ENCODE measurements at regions not wholly inside any gene's neighbourhood (a gene's known extent, or its start where the extent isn't known, plus 50 kb on each side); places are given as distances from the start of the nearest gene placed in this dataset.

DNA sequence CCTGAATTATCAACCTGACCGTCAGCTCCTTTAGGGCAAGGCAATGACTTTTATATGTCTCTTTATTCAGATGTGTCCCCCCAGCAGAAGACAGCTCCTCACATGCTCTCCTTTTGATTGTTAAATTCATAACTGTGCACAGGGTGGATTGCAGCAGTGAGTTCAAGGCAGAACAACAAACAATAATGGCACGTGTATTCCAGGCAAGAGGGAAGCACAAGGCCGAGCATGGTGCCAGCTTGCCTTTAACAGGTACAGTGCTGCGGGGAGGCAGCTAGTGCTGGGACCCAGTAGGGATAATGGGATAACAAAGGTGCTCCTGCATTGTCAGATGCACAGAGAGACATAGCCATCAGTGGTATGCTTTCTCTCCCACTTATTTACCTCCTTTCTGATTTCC, 248.4 kb downstream of the RHOU start:
- TF ChIP-seq EZH2phosphoT487 (IDR thresholded peaks at IDR 0.05; ENCODE audit: low read depth, severe bottlenecking, unreplicated experiment) (no peak), CTCF (IDR thresholded peaks at IDR 0.05; ENCODE audit: poor library complexity) (no peak), EZH2 (IDR thresholded peaks at IDR 0.05; ENCODE audit: borderline replicate concordance) (no peak)
- no peak for DNase-seq (ENCODE audit: low spot score)
- no peak overlapping the region for H3K27ac ChIP-seq
- no peaks in the 10 kb centered on the region for H3K27me3 ChIP-seq
- H3K9me3 ChIP-seq (ENCODE audit: low read depth) = no peaks in the 10 kb centered on the region
- H3K36me3 ChIP-seq (replicated peaks; ENCODE audit: insufficient read depth, low read depth) = no peaks in the 10 kb centered on the region
- peaks cover 4% of the 10 kb centered on the region for H3K4me1 ChIP-seq (ENCODE audit: insufficient read depth)
- no peak overlapping the region for H3K4me3 ChIP-seq
- H4K20me1 ChIP-seq (ENCODE audit: insufficient read depth, poor library complexity, severe bottlenecking) = no peaks in the 10 kb centered on the region
- H3K9me2 ChIP-seq (replicated peaks; ENCODE audit: insufficient read depth) = no peaks in the 10 kb centered on the region
- no peaks in the 10 kb centered on the region for H3K79me2 ChIP-seq
- H2AFZ ChIP-seq = no peak overlapping the region
- WGBS (ENCODE audit: low lambda C conversion rate, missing lambda C conversion rate) = 92% methylated on average over 4 of the region's 4 CpGs
- H3K4me2 ChIP-seq = no peak overlapping the region

DNA sequence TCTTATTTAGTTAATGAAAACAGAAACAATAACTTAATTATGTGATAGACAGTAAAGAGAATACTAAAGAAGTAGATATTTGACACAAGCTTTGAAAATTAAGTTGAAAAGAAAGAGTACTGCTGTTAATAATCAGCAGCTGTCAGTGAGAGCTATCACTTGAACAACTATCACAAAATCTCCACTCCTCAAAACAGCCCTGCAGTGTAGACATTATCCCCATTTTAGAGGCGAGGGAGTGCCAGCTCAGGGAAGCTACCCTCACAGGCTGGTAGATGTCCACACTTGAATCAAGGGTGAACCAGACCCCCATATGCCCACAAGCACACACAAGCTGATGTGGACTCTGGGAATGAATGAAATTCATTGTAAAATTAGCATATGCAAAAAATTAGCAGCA, 248.8 kb downstream of the RHOU start:
- Histone ChIP-seq H3K27ac (no peak overlapping the region), H4K20me1 (ENCODE audit: insufficient read depth, poor library complexity, severe bottlenecking) (no peaks in the 10 kb centered on the region), H3K27me3 (no peaks in the 10 kb centered on the region), H3K4me1 (ENCODE audit: insufficient read depth) (no peaks in the 10 kb centered on the region), H3K79me2 (no peaks in the 10 kb centered on the region), H3K36me3 (replicated peaks; ENCODE audit: insufficient read depth, low read depth) (no peaks in the 10 kb centered on the region), H3K9me2 (replicated peaks; ENCODE audit: insufficient read depth) (no peaks in the 10 kb centered on the region), H3K9me3 (ENCODE audit: low read depth) (no peaks in the 10 kb centered on the region), H3K4me2 (no peak overlapping the region), H2AFZ (no peak overlapping the region), H3K4me3 (no peak overlapping the region)
- WGBS (ENCODE audit: low lambda C conversion rate, missing lambda C conversion rate) = 78% methylated on average over 1 of the region's 1 CpG
- DNase-seq (ENCODE audit: low spot score) = no peak
- no peak for TF ChIP-seq EZH2phosphoT487 (IDR thresholded peaks at IDR 0.05; ENCODE audit: low read depth, severe bottlenecking, unreplicated experiment)

GRCh38 chr1:228984646-228985631, 249.7 kb downstream of the RHOU start:
- Histone ChIP-seq H3K4me2 (no peak overlapping the region), H2AFZ (no peak overlapping the region), H3K4me1 (ENCODE audit: insufficient read depth) (no peaks in the 10 kb centered on the region), H3K9me3 (ENCODE audit: low read depth) (no peaks in the 10 kb centered on the region), H3K4me3 (no peak overlapping the region), H3K9me2 (replicated peaks; ENCODE audit: insufficient read depth) (no peaks in the 10 kb centered on the region), H3K27me3 (no peaks in the 10 kb centered on the region), H4K20me1 (ENCODE audit: insufficient read depth, poor library complexity, severe bottlenecking) (no peaks in the 10 kb centered on the region), H3K36me3 (replicated peaks; ENCODE audit: insufficient read depth, low read depth) (no peaks in the 10 kb centered on the region), H3K27ac (no peak overlapping the region), H3K79me2 (no peaks in the 10 kb centered on the region)
- TF ChIP-seq EZH2phosphoT487 (IDR thresholded peaks at IDR 0.05; ENCODE audit: low read depth, severe bottlenecking, unreplicated experiment) (no peak), CTCF (IDR thresholded peaks at IDR 0.05; ENCODE audit: poor library complexity) (no peak), EZH2 (IDR thresholded peaks at IDR 0.05; ENCODE audit: borderline replicate concordance) (no peak)
- no peak for DNase-seq (ENCODE audit: low spot score)
- WGBS (ENCODE audit: low lambda C conversion rate, missing lambda C conversion rate) = 95% methylated on average over 7 of the region's 7 CpGs

GRCh38 chr1:228985661-228986060, 250.4 kb downstream of the RHOU start:
- Histone ChIP-seq H4K20me1 (ENCODE audit: insufficient read depth, poor library complexity, severe bottlenecking) (no peaks in the 10 kb centered on the region), H3K4me2 (no peak overlapping the region), H3K9me3 (ENCODE audit: low read depth) (no peaks in the 10 kb centered on the region), H3K27me3 (no peaks in the 10 kb centered on the region), H3K4me1 (ENCODE audit: insufficient read depth) (no peaks in the 10 kb centered on the region), H3K36me3 (replicated peaks; ENCODE audit: insufficient read depth, low read depth) (no peaks in the 10 kb centered on the region), H3K4me3 (no peak overlapping the region), H2AFZ (no peak overlapping the region), H3K27ac (no peak overlapping the region), H3K79me2 (no peaks in the 10 kb centered on the region), H3K9me2 (replicated peaks; ENCODE audit: insufficient read depth) (no peaks in the 10 kb centered on the region)
- TF ChIP-seq CTCF (IDR thresholded peaks at IDR 0.05; ENCODE audit: poor library complexity) = no peak
- TF ChIP-seq EZH2phosphoT487 (IDR thresholded peaks at IDR 0.05; ENCODE audit: low read depth, severe bottlenecking, unreplicated experiment) = no peak
- no peak for TF ChIP-seq EZH2 (IDR thresholded peaks at IDR 0.05; ENCODE audit: borderline replicate concordance)
- 77% methylated on average over 2 of the region's 2 CpGs for WGBS (ENCODE audit: low lambda C conversion rate, missing lambda C conversion rate)
- no peak for DNase-seq (ENCODE audit: low spot score)

Measured in hepatocyte (in vitro differentiated cells).